Testis (tissue), 2 donors: ENCODE measurements at regions not wholly inside any gene's neighbourhood (a gene's known extent, or its start where the extent isn't known, plus 50 kb on each side); places are given as distances from the start of the nearest gene placed in this dataset.

Experiments
- DNase-seq: peaks from one replicate; pipeline ENCODE4 v3.0.0-alpha.2; 2019
- H3K27ac ChIP-seq, 2 donors: fragments of 200-600 bp; sonication (generic); one replicate each; pipeline ENCODE4 v1.5.1; 2019
- H3K27me3 ChIP-seq: fragments of 200-600 bp; sonication (generic); one replicate; pipeline ENCODE4 v1.5.1; 2019
- H3K36me3 ChIP-seq: fragments of 200-600 bp; sonication (generic); one replicate; pipeline ENCODE4 v1.5.1; 2017; ENCODE audit warnings: low read depth; ENCODE audit errors: missing control alignments
- H3K4me1 ChIP-seq: fragments of 200-600 bp; sonication (generic); one replicate; pipeline ENCODE4 v1.5.1; 2019
- H3K4me3 ChIP-seq, 2 donors: fragments of 200-600 bp; sonication (generic); one replicate each; pipeline ENCODE4 v1.5.1; 2017 to 2019
- H3K9me3 ChIP-seq: fragments of 200-600 bp; sonication (generic); one replicate; pipeline ENCODE4 v1.5.1; 2017
- POLR2A ChIP-seq: fragments of 450-650 bp; IDR thresholded peaks from one replicate; pipeline ENCODE4 v1.6.1; 2017; ENCODE audit warnings: antibody characterized with exemption, mild to moderate bottlenecking, moderate library complexity
- WGBS, 2 donors: methylation state at CpG; one replicate each; pipeline ENCODE4 v1.1.5; 2018; 5-methylcytosine and 5-hydroxymethylcytosine counted together
- intact Hi-C: fragments of 100-400 bp; cut with DNase I; formaldehyde crosslinking; loops from one replicate; pipeline ENCODE4 v1.15.1; 2023; ENCODE audit warnings: low total_unique reads
- TF ChIP-seq, protein P1 (sequence below), 3 experiments: fragments of 450-650 bp in 2 of 3; fragments of 200-600 bp in 1 of 3; sonication (generic) in 1 of 3; IDR thresholded peaks; one replicate each; pipeline ENCODE4 v1.5.1; 2016 to 2019; ENCODE audit warnings: antibody characterized with exemption in 3 of 3, mild to moderate bottlenecking in 2 of 3, moderate library complexity in 1 of 3

DNA sequence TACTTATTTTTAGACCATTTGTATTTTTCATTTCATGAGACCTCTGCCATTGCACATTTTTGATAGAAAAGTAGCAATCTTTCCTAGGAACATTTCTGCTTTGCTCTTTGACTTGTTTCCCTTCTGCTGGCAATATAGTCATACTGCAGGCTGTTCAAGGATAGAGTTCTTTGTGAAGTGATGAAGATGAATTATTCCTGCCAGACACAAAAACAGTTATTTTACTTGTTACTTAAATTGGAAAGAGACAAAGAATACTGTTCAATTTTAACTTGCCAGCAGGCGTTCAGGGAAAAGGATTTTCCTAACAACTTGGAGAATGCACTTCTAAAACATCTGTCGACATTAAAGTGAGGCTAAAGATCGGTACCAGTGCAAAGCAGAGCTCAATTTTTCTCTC lies 251.7 kb upstream of the ACTBL2 start:
- Histone ChIP-seq H3K27ac (no peak overlapping the region), H3K36me3 (no peaks in the 10 kb centered on the region), H3K9me3 (no peaks in the 10 kb centered on the region), H3K4me3 (no peak overlapping the region), H3K4me1 (no peaks in the 10 kb centered on the region), H3K27me3 (no peaks in the 10 kb centered on the region)
- DNase-seq: no peak
- TF ChIP-seq, protein P1, sequence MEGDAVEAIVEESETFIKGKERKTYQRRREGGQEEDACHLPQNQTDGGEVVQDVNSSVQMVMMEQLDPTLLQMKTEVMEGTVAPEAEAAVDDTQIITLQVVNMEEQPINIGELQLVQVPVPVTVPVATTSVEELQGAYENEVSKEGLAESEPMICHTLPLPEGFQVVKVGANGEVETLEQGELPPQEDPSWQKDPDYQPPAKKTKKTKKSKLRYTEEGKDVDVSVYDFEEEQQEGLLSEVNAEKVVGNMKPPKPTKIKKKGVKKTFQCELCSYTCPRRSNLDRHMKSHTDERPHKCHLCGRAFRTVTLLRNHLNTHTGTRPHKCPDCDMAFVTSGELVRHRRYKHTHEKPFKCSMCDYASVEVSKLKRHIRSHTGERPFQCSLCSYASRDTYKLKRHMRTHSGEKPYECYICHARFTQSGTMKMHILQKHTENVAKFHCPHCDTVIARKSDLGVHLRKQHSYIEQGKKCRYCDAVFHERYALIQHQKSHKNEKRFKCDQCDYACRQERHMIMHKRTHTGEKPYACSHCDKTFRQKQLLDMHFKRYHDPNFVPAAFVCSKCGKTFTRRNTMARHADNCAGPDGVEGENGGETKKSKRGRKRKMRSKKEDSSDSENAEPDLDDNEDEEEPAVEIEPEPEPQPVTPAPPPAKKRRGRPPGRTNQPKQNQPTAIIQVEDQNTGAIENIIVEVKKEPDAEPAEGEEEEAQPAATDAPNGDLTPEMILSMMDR (IDR thresholded peaks at IDR 0.05): no peak
- TF ChIP-seq POLR2A: no peak
- 43 to 66% methylated on average over 3 of the region's 3 CpGs for WGBS, 2 donors
- intact Hi-C loops: no loop called here

- Histone ChIP-seq H3K36me3 (no peaks in the 10 kb centered on the region), H3K27me3 (no peaks in the 10 kb centered on the region), H3K4me3 (no peak overlapping the region), H3K9me3 (no peaks in the 10 kb centered on the region), H3K4me1 (no peaks in the 10 kb centered on the region), H3K27ac (no peak overlapping the region)
- intact Hi-C loops: no loop called here
- TF ChIP-seq, protein P1 (IDR thresholded peaks at IDR 0.05): no peak
- no peak for TF ChIP-seq POLR2A
- no peak for DNase-seq
Measured at GRCh38 chr5:57727591-57727990, 245.0 kb upstream of the ACTBL2 start.

DNA sequence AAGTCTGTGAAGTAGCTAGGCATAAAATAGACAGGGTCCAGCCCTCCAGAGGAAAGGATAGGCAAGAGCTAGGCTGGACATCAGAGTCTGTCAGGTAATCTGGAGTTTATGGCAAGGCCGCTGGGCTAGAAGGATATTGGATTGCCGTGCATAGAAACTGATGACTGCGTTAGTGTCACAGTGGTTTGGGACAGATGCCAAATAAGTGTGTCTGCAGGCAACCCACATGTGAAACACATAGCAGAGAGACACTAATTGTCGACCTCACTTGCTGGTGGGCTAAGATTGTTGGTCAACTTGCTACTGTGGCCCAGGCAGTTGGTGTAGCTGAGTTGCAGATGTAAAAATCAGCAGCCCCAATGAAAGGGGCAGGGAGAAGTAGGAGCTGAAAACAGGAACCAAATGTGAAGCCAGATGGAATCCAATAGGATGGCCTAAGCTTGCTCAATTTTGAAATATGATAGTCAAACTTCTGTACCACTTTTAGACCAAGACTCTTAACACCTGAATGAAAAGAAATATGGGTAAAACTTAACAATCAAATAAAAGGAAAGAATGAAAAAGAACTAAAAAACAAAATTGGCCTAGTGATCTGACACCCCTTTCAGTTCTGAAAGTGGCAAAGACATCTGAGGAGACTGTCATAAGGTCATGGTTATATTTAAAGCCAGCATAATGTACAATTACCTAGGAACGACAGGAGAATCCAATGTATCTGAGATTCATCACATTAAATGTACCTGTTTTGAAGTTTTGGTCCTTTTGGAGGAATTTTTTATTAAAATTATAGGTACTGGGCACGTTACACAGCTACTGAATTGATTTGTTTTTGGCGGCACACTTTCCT lies 243.3 kb upstream of the ACTBL2 start:
- no peak for TF ChIP-seq POLR2A
- TF ChIP-seq, protein P1 (IDR thresholded peaks at IDR 0.05): no peak
- no peaks in the 10 kb centered on the region for H3K27me3 ChIP-seq
- no peaks in the 10 kb centered on the region for H3K36me3 ChIP-seq
- no peak for DNase-seq
- H3K4me1 ChIP-seq: no peaks in the 10 kb centered on the region
- H3K27ac ChIP-seq: no peak overlapping the region
- no peak overlapping the region for H3K4me3 ChIP-seq
- WGBS, 2 donors: 77 to 90% methylated on average over 7 of the region's 7 CpGs
- intact Hi-C loops: no loop called here
- H3K9me3 ChIP-seq: no peaks in the 10 kb centered on the region

- TF ChIP-seq, protein P1 (IDR thresholded peaks at IDR 0.05): no peak
- TF ChIP-seq POLR2A: no peak
- Histone ChIP-seq H3K27me3 (no peaks in the 10 kb centered on the region), H3K9me3 (no peaks in the 10 kb centered on the region), H3K36me3 (no peaks in the 10 kb centered on the region), H3K27ac (no peak overlapping the region), H3K4me1 (no peaks in the 10 kb centered on the region), H3K4me3 (no peak overlapping the region)
- DNase-seq: no peak
- 89 to 92% methylated on average over 2 of the region's 2 CpGs for WGBS, 2 donors
- intact Hi-C loops: no loop called here
Measured at GRCh38 chr5:57724836-57725235, 242.2 kb upstream of the ACTBL2 start.

DNA sequence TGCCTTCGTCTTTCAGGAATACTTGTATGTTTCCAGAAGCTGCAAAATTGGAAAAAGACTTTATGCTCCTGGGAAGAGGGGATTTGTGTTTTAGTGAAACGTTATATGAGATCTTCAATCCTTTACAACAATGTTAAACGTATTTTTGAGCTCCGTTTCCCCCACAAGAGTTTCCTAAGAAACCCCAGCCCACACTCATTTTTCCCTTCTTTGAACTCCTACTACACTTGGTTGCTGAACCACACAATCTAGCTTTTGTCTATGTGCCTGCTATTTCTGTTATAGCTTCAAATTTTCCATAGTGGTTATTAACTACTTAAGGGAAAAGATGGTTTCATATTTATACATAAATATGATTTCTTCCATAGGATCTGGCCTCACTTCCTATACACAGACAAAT lies 238.6 kb upstream of the ACTBL2 start:
- no peak for TF ChIP-seq POLR2A
- TF ChIP-seq, protein P1 (IDR thresholded peaks at IDR 0.05): no peak
- WGBS, 2 donors: 75 to 84% methylated on average over 4 of the region's 4 CpGs
- intact Hi-C loops: no loop called here
- H3K27ac ChIP-seq: no peak overlapping the region
- H3K36me3 ChIP-seq: no peaks in the 10 kb centered on the region
- H3K4me3 ChIP-seq: no peak overlapping the region
- no peaks in the 10 kb centered on the region for H3K27me3 ChIP-seq
- H3K9me3 ChIP-seq: no peaks in the 10 kb centered on the region
- no peak for DNase-seq
- no peaks in the 10 kb centered on the region for H3K4me1 ChIP-seq
